ENCODE measurements at regions not wholly inside any gene's neighbourhood (a gene's known extent, or its start where the extent isn't known, plus 50 kb on each side); places are given as distances from the start of the nearest gene placed in this dataset.

DNA sequence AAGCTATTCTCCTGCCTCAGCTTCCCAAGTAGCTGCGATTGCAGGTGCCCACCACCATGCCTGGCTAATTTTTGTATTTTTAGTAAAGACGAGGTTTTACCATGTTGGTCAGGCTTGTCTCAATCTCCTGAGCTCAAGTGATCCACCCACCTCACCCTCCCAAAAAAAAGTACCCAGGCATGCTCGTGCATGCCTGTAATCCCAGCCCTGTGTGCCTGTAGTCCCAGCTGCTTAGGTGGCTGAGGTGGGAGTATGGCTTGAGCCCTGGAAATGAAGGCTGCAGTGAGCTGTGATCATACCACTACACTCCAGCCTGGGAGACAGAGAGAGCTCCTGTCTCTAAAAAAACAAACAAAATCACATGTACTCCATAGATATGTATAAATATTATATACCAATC, 176.5 kb downstream of the SOX2 start:
- intact Hi-C loops (cut with micrococcal nuclease; ENCODE audit: unreplicated experiment), result no loop called here
- Histone ChIP-seq H3K27ac (no peak overlapping the region), H3F3A (ENCODE audit: insufficient read depth, low read depth) (no peaks in the 10 kb centered on the region), H3K9me3 (ENCODE audit: insufficient read depth, low read depth) (no peaks in the 10 kb centered on the region), H3K4me2 (no peak overlapping the region), H3K4me3 (no peak overlapping the region), H3K9me2 (ENCODE audit: insufficient read depth) (0 out of 2 replicates have a peak, but pooled peaks cover 5% of the 10 kb centered on the region), H3K4me1 (replicated peaks; ENCODE audit: insufficient read depth) (no peaks in the 10 kb centered on the region), H3K36me3 (ENCODE audit: low read depth) (no peaks in the 10 kb centered on the region), H4K20me1 (ENCODE audit: insufficient read depth) (no peaks in the 10 kb centered on the region), H3K79me2 (ENCODE audit: low read depth) (no peaks in the 10 kb centered on the region), H3K27me3 (ENCODE audit: insufficient read depth, low read depth) (no peaks in the 10 kb centered on the region), H2AFZ (no peak overlapping the region)
- no TSS peak for BruUV-seq (replicated peaks)
- POLR2A ChIA-PET (ENCODE audit: unreplicated experiment), result no interaction called here
- TF ChIP-seq EZH2 (IDR thresholded peaks at IDR 0.05; ENCODE audit: low read depth), result no peak
- TF ChIP-seq, protein P1, sequence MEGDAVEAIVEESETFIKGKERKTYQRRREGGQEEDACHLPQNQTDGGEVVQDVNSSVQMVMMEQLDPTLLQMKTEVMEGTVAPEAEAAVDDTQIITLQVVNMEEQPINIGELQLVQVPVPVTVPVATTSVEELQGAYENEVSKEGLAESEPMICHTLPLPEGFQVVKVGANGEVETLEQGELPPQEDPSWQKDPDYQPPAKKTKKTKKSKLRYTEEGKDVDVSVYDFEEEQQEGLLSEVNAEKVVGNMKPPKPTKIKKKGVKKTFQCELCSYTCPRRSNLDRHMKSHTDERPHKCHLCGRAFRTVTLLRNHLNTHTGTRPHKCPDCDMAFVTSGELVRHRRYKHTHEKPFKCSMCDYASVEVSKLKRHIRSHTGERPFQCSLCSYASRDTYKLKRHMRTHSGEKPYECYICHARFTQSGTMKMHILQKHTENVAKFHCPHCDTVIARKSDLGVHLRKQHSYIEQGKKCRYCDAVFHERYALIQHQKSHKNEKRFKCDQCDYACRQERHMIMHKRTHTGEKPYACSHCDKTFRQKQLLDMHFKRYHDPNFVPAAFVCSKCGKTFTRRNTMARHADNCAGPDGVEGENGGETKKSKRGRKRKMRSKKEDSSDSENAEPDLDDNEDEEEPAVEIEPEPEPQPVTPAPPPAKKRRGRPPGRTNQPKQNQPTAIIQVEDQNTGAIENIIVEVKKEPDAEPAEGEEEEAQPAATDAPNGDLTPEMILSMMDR (conservative IDR thresholded peaks at IDR 0.05), result no peak
- no peak for DNase-seq
- CTCF ChIA-PET, result no interaction called here

DNA sequence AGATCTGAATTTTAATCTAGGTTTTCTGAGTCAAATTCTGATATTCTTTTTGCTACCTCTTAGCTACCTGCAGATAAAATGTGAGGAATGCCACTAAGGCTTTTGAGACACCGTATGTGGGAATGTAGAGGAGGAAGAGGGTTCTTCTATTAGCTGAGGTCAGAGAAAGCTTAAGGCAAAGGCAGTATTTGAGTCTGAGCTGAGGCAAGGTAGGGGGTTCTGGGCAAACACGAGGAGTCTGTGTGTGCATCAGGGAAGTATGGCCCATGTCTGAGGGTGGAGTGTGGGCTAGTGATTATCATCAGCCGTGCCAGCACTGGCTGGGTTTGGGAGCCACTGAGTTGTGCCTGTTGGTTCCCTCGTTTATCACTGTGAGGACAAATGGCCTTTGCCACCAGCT, 181.1 kb downstream of the SOX2 start:
- Histone ChIP-seq H3K36me3 (ENCODE audit: low read depth) (no peaks in the 10 kb centered on the region), H3K4me1 (replicated peaks; ENCODE audit: insufficient read depth) (no peaks in the 10 kb centered on the region), H2AFZ (no peak overlapping the region), H3K27me3 (ENCODE audit: insufficient read depth, low read depth) (no peaks in the 10 kb centered on the region), H3K4me2 (no peak overlapping the region), H3K9me2 (ENCODE audit: insufficient read depth) (no peaks in the 10 kb centered on the region), H3F3A (ENCODE audit: insufficient read depth, low read depth) (no peaks in the 10 kb centered on the region), H3K79me2 (ENCODE audit: low read depth) (no peaks in the 10 kb centered on the region), H3K9me3 (ENCODE audit: insufficient read depth, low read depth) (no peaks in the 10 kb centered on the region), H3K27ac (no peak overlapping the region), H4K20me1 (ENCODE audit: insufficient read depth) (no peaks in the 10 kb centered on the region), H3K4me3 (no peak overlapping the region)
- TF ChIP-seq, protein P1 (conservative IDR thresholded peaks at IDR 0.05), result no peak
- no peak for DNase-seq
- POLR2A ChIA-PET (ENCODE audit: unreplicated experiment), result no interaction called here
- BruUV-seq (replicated peaks), result no TSS peak
- CTCF ChIA-PET, result no interaction called here
- intact Hi-C loops (cut with micrococcal nuclease; ENCODE audit: unreplicated experiment), result loop anchor here (10.0 kb wide), 1 partner anchor 792 kb away; no protein-coding TSS in a partner anchor

DNA sequence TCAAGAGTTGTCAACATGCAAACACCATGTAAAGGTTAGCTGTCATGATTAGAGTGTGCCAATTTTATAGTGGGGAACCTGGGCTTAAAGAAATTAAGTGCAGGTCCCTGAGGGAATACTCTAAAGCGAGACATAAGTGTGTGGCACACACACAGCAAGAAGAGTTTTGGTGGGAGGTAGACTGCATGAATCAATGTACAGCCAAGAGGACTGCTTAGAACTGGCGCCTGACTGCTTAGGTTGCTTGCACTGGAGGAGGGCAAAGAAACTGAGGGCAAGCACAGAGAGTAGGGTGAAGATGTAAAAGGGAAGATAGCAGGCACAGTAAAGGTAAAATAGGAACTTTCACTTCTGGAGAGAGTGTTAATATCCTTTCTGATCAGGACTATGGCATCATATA, 184.9 kb downstream of the SOX2 start:
- Histone ChIP-seq H2AFZ (no peak overlapping the region), H3K9me2 (ENCODE audit: insufficient read depth) (no peaks in the 10 kb centered on the region), H3K27ac (no peak overlapping the region), H4K20me1 (ENCODE audit: insufficient read depth) (no peaks in the 10 kb centered on the region; the same call in 1 of the 2 replicates), H3F3A (ENCODE audit: insufficient read depth, low read depth) (no peaks in the 10 kb centered on the region), H3K27me3 (ENCODE audit: insufficient read depth, low read depth) (no peaks in the 10 kb centered on the region), H3K36me3 (ENCODE audit: low read depth) (no peaks in the 10 kb centered on the region), H3K9me3 (ENCODE audit: insufficient read depth, low read depth) (no peaks in the 10 kb centered on the region), H3K4me1 (replicated peaks; ENCODE audit: insufficient read depth) (no peaks in the 10 kb centered on the region), H3K4me2 (no peak overlapping the region), H3K79me2 (ENCODE audit: low read depth) (no peaks in the 10 kb centered on the region), H3K4me3 (no peak overlapping the region)
- POLR2A ChIA-PET (ENCODE audit: unreplicated experiment), result no interaction called here
- no TSS peak for BruUV-seq (replicated peaks)
- intact Hi-C loops (cut with micrococcal nuclease; ENCODE audit: unreplicated experiment), result loop anchor here (10.0 kb wide), 1 partner anchor 788 kb away; no protein-coding TSS in a partner anchor
- no peak for TF ChIP-seq EZH2 (IDR thresholded peaks at IDR 0.05; ENCODE audit: low read depth)
- TF ChIP-seq, protein P1 (conservative IDR thresholded peaks at IDR 0.05), result no peak
- no peak for DNase-seq
- CTCF ChIA-PET, result no interaction called here

Data from PC-9 (cell line).